MCF 10A (cell line): ENCODE measurements at regions not wholly inside any gene's neighbourhood (a gene's known extent, or its start where the extent isn't known, plus 50 kb on each side); places are given as distances from the start of the nearest gene placed in this dataset.

ENCODE experiments used
- BruUV-seq: library from RNA; stranded (reverse); fragments of 400-500 nt; replicated peaks from 2 replicates; lab custom pipeline; 2021; lab: Mats Ljungman, UMichigan
- CTCF ChIA-PET: fragments of 300-600 bp; sonication (Branson Sonifier 250); formaldehyde crosslinking; extraction: SDS; loops from one replicate; lab custom pipeline; 2021; ENCODE audit warnings: antibody characterized with exemption, inconsistent platforms; lab: Yijun Ruan, JAX
- POLR2A ChIA-PET: fragments of 300-600, 350-650 bp; sonication (Branson Sonifier 250); formaldehyde crosslinking; extraction: SDS; loops from one replicate; lab custom pipeline; 2020; ENCODE audit warnings: antibody characterized with exemption, inconsistent platforms; lab: Yijun Ruan, JAX
- DNase-seq: peaks from one replicate; pipeline ENCODE4 v3.0.0-alpha.2; 2018; ENCODE audit not compliant: unreplicated experiment
- H3K27ac Mint-ChIP-seq: one replicate; pipeline ENCODE4 v1.8.0; 2022; ENCODE audit warnings: mild to moderate bottlenecking, low read depth, mixed read lengths; ENCODE audit not compliant: unreplicated experiment
- H3K27me3 Mint-ChIP-seq: one replicate; pipeline ENCODE4 v1.8.0; 2022; ENCODE audit warnings: mixed read lengths; ENCODE audit not compliant: insufficient read depth, unreplicated experiment
- H3K36me3 Mint-ChIP-seq: one replicate; pipeline ENCODE4 v1.8.0; 2022; ENCODE audit warnings: mild to moderate bottlenecking, moderate library complexity, mixed read lengths; ENCODE audit not compliant: insufficient read depth, unreplicated experiment
- H3K4me1 Mint-ChIP-seq: one replicate; pipeline ENCODE4 v1.8.0; 2022; ENCODE audit warnings: mixed read lengths; ENCODE audit not compliant: insufficient read depth, unreplicated experiment
- H3K4me3 Mint-ChIP-seq: one replicate; pipeline ENCODE4 v1.8.0; 2022; ENCODE audit warnings: mild to moderate bottlenecking, moderate library complexity, mixed read lengths; ENCODE audit not compliant: unreplicated experiment
- H3K9me3 Mint-ChIP-seq: one replicate; pipeline ENCODE4 v1.8.0; 2022; ENCODE audit warnings: mixed read lengths; ENCODE audit not compliant: unreplicated experiment
- CTCF ChIP-seq: fragments of 200-600 bp; IDR thresholded peaks from one replicate; pipeline ENCODE4 v1.8.0; 2022; ENCODE audit warnings: antibody characterized with exemption, mild to moderate bottlenecking; ENCODE audit not compliant: unreplicated experiment
- intact Hi-C: fragments of 100-400 bp; cut with micrococcal nuclease; formaldehyde crosslinking; loops from 2 replicates; pipeline ENCODE4 v1.14.1; 2022

GRCh38 chr9:74122661-74123060 lies 374.5 kb upstream of the RORB start:
- Mint-ChIP-seq H3K9me3 (no peaks in the 10 kb centered on the region), H3K4me1 (no peaks in the 10 kb centered on the region), H3K4me3 (no peak overlapping the region), H3K27me3 (peaks cover 12% of the 10 kb centered on the region), H3K27ac (no peak overlapping the region), H3K36me3 (no peaks in the 10 kb centered on the region)
- POLR2A ChIA-PET = no interaction called here
- DNase-seq = no peak
- no TSS peak for BruUV-seq
- intact Hi-C loops = no loop called here
- CTCF ChIA-PET = interaction anchor here (0.6 kb wide), 1 partner anchor 26 kb away, joined by 6 read pairs; no protein-coding TSS in a partner anchor
- TF ChIP-seq CTCF = no peak

GRCh38 chr9:74125941-74126340 lies 371.2 kb upstream of the RORB start:
- H3K4me3 Mint-ChIP-seq = no peak overlapping the region
- CTCF ChIA-PET = no interaction called here
- BruUV-seq = no TSS peak
- H3K27me3 Mint-ChIP-seq = peaks cover 12% of the 10 kb centered on the region
- peaks cover 5% of the 10 kb centered on the region for H3K9me3 Mint-ChIP-seq
- DNase-seq = no peak
- no peaks in the 10 kb centered on the region for H3K36me3 Mint-ChIP-seq
- no peaks in the 10 kb centered on the region for H3K4me1 Mint-ChIP-seq
- POLR2A ChIA-PET = no interaction called here
- intact Hi-C loops = no loop called here
- H3K27ac Mint-ChIP-seq = no peak overlapping the region
- TF ChIP-seq CTCF = no peak

GRCh38 chr9:74132986-74133385 lies 364.1 kb upstream of the RORB start:
- DNase-seq = no peak
- POLR2A ChIA-PET = no interaction called here
- no TSS peak for BruUV-seq
- Mint-ChIP-seq H3K9me3 (peaks cover 8% of the 10 kb centered on the region), H3K27me3 (peaks cover 13% of the 10 kb centered on the region), H3K27ac (no peak overlapping the region), H3K4me3 (no peak overlapping the region), H3K4me1 (no peaks in the 10 kb centered on the region), H3K36me3 (no peaks in the 10 kb centered on the region)
- TF ChIP-seq CTCF = no peak
- CTCF ChIA-PET = no interaction called here
- intact Hi-C loops = no loop called here

- Mint-ChIP-seq H3K4me1 (no peaks in the 10 kb centered on the region), H3K4me3 (no peak overlapping the region), H3K27me3 (peaks cover 13% of the 10 kb centered on the region), H3K36me3 (no peaks in the 10 kb centered on the region), H3K27ac (no peak overlapping the region), H3K9me3 (peaks cover 8% of the 10 kb centered on the region)
- no peak for TF ChIP-seq CTCF
- DNase-seq = no peak
- no TSS peak for BruUV-seq
- CTCF ChIA-PET = interaction anchor here (0.6 kb wide), 1 partner anchor 68 kb away, joined by 4 read pairs; no protein-coding TSS in a partner anchor
- POLR2A ChIA-PET = interaction anchor here (0.6 kb wide), 1 partner anchor 65 kb away, joined by 3 read pairs; no protein-coding TSS in a partner anchor
- intact Hi-C loops = no loop called here
Measured at GRCh38 chr9:74133921-74134320, 363.2 kb upstream of the RORB start.
